GM18499 (cell line): ENCODE measurements at regions not wholly inside any gene's neighbourhood (a gene's known extent, or its start where the extent isn't known, plus 50 kb on each side); places are given as distances from the start of the nearest gene placed in this dataset.
"Not testable (repeated sequence)": the region's sequence is repeated elsewhere in the genome, so short reads cannot be mapped to it uniquely, and the experiment has no call there.

Experiments used
- ATAC-seq: cut with Tn5 transposase; IDR thresholded peaks from one replicate; pipeline ENCODE4 v1.9.1; 2021; ENCODE audit warnings: moderate number of reproducible peaks; ENCODE audit not compliant: insufficient read depth, unreplicated experiment

DNA sequence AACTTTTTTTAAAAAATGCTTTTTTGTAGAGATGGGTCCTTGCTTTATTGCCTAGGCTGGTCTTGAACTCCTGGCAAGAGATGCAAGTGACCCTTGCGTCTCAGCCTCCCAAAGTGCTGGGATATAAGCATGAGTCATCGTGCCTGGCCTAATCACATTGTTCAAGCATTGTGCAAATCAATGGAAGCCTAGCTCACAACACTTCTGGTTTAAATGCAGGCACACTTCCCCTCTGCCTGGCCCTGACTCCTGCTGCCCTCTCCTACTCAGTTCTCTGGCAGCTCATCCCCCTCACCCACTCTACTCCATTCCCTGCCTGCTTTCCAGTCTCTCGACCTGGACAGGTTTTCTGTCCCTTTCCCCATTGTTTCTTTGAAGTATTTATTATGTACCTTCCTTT, 288.1 kb upstream of the PLGLB1 start:
- not testable (repeated sequence) for ATAC-seq

DNA sequence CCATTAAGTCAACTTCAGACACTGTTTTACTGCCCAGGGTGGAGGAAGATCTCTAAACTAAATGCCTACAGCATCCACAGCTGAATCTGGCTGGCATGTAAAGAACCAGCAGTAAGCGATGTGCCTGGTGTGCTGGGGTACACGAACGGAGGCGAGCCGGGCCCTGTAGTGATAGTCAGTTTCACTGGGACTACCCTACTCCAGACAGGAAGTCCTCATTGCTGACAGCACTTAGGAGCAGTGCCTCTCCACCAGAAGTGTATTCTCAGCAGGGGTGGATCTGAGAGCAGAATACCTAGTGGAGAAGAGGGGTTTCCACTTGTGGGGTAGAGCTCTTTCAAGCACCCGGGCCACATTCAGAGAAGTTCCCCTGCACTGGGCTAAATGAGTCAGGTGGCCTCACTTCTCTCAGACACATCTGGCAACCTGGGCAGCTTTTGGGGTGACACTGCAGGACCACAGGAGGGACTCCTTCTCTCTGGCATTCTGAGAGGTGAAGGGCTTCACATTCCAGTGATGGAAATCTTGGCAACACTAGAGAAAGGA, 290.3 kb upstream of the PLGLB1 start:
- not testable (repeated sequence) for ATAC-seq

GRCh38 chr2:87314622-87315021, 293.0 kb upstream of the PLGLB1 start:
- ATAC-seq = not testable (repeated sequence)

DNA sequence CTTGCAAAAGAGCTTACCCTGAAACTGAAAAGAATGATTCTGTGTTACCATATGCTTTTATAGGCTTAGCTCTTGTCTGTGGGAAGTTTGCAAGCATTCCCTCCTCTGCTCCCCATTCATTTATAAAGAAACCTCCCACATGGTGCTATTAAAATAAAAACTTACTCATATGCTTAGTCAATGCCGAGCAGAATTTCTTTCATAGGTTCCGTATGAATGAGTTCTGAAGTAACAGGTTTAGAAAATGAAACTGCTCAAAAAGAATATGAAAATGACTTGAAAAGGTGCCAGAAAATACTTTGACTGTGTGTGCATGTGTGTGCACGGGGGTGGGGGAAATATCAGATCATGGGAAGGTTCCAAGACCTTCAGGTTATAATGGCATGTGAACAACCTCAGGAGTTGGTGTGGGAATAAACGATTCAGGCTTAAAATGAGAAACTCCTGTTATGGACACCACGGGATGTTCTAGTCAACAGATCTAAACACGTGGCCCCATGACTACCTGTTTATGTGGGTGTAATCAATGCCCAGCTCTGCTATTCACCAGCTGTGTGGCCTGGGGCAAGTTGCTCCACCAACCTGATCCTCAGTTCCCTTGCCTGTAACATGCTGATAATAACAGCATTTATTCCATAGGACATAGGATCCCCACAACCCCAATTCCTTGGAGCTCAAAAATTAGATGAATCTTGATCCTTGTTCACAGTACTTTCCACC, 293.7 kb upstream of the PLGLB1 start:
- ATAC-seq = peak; percentile 76

DNA sequence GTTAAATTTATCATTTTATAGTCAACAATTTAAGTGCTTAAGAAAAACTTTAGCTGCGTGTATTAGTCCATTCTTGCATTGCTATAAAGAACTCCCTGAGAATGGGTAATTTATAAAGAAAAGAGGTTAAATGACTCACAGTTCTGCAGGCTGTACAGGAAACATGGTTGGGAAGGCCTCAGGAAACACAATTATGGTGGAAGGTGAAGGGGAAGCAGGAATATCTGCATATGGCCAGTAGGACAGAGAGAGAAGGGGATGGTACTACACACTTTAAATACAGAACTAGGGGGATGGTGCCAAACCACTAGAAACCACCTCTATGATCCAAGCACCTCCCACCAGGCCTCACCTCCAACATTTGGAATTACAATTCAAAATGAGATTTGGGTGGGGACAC, 295.5 kb upstream of the PLGLB1 start:
- not testable (repeated sequence) for ATAC-seq

DNA sequence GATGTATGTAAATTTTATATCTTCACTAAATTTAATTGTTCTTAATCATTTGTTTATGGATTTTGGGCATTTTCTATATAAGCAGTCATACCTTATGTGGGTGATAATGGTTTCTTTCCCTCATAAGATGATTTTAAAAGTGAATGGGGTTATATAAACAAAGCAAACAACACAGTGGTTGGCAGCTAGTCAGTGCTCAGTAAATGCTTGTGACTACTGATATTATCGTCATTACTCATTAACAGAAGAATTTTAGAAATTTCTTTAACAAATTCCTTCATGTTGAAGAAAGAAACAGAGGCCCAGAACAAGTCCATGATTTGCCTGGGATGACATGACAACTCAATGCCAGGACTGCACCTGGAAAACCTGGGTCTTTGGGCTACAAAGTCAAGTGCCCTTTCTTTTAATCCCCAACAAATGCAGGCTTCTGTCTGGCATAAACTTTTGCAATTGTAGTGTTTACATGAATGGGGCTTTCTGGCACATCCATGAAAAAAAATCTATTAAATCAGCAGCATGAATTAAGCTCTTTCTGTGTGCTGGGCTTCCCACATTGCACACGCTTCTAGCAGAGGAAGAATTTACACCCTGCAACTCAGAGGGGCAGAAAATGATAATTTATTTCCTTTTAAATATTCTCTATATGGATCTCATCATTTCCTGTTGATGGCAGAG, 297.3 kb upstream of the PLGLB1 start:
- ATAC-seq = not testable (repeated sequence)

GRCh38 chr2:87319705-87320104, 298.1 kb upstream of the PLGLB1 start:
- ATAC-seq = not testable (repeated sequence)

DNA sequence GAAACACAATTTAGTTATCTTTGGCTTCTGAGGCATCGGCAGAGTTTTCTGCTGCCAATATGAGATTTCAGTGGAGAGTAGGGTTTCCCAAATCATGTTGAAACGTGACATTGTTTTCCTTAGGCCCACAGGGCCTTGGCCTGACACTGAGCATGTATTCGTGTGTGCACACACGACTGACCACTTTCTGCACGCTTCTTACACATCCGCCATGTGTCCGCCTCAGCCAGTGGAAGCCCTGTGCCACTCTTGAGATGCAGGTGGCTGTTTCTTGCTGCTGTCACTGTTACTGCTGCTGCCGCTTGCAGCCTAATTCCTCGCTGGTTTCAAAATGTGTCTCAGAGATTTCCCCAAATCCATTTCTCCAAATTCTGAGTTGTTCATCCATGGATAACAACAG, 299.6 kb upstream of the PLGLB1 start:
- not testable (repeated sequence) for ATAC-seq

- not testable (repeated sequence) for ATAC-seq
Measured at GRCh38 chr2:87324335-87325041, 302.8 kb upstream of the PLGLB1 start.

DNA sequence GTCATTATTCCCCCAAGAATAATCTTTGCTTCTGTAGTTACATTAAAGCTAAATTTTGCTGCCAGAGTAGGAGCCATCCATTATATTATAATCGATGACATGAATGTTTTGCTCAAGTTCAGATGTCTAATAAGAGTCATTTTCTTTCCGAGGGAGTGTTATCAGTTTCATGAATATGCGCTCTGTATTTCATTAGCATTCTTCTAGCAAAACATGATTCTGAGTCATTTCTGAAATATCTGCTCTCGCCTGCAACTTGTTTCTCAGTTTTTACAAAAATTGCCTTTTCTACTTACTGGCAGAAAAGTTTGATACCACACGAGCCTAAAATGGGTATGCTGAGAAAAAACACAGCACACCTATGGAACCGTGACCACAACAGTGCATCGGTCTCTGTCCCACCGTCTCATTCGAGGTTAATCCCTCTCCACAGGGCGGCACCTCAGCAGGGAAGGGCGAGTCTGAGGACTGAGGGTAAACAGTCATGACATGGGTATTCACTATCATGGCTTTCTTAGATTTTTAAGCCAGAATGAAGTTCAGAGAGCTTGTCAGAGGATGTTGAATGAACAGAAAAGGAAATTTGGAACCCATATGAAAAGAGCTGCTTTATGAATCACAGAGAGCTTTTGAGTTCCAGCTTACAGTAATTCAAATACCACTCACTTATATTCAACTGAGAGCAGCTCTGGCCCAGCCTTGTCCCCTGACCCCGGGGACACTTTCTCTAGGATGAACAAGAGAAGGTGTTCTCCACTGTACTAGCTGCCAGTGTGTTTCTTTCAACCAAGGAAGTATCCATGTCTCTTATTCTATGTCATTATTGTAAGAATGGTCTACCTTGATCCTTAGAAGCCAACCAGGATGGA, 303.6 kb upstream of the PLGLB1 start:
- not testable (repeated sequence) for ATAC-seq

GRCh38 chr2:87325911-87326294, 304.3 kb upstream of the PLGLB1 start:
- not testable (repeated sequence) for ATAC-seq

GRCh38 chr2:87326754-87327153, 305.1 kb upstream of the PLGLB1 start:
- not testable (repeated sequence) for ATAC-seq

DNA sequence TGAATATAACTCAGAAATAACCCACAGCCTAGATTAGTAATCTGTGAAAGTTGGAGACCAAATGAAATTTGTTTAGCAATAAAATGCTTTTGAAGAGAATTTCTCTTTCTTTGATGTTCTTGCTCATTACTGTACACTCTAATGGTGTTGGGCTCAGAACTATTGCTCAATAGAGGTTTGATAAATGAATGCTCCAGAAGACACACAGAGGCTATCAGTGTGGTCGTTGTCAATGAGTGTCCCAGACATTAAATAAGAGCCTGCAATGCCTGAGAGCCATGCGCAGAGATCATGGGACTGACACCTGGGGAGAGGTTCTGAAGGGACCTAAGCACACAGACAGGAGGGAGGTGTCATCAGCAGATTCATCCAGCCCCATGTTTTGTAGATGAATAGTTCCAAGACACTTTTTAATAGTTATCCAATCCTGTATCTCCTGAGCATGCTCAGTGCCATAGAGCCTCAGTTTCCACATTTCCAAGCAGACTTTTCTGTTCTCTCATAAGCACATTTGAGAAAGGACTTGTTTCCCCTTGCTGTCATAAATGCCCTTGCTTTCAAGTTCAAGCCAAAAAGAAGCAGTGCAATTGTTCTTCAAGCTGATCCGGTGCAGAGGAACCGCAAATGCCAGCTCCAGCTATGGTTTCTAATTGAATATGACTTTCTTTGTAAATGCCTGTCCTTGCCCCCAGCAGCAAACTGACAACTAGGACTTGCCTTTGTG, 306.2 kb upstream of the PLGLB1 start:
- not testable (repeated sequence) for ATAC-seq

DNA sequence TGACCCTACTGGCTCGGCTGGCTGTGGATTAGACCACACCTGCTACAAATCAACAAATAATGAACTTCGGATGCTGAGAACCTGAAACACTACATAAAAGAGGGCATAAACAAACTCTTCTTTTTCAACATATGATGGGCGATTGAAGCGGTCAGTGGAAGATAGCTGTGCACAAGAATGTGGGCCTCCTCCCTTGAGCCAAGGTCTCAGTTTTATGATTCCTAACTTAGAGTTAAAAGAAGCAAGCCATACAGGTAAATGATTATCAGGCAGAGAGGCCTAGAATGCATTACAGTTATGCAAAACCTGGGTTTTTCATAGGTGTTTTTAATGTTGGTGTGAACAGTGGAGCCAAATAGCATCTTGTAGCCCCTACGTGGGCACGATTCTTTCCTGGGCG, 307.9 kb upstream of the PLGLB1 start:
- ATAC-seq = not testable (repeated sequence)

GRCh38 chr2:87330486-87330885, 308.8 kb upstream of the PLGLB1 start:
- not testable (repeated sequence) for ATAC-seq

DNA sequence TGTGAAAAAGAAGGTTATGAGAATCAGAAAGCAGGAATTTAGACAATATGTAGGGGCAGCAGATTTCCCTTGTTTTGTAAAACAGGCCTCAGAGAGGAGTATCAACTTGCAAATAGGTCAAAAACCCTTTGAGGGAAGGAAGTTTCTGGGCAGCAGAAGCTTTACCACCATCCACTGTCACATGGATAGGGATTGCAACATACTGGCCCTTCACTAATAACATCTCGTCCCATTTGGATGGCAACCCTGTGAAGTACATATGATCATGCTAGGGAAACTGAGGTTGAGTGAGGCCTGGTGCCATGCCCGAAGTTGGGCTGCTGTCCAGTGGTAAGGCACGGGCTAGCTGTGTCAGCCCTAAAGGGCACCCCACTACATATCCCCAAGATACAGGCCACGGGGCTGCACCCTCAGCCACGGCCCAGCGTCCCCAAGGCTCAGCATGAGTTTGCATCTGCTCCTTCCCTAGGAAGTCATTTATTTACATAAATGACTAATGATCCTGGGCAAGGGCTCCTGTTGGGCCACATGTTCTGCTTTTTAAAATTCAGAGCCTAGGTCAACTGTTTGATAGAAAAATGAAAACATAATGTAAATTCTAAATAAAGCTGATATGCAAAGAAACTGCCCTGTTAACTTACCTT, 310.4 kb upstream of the PLGLB1 start:
- not testable (repeated sequence) for ATAC-seq

DNA sequence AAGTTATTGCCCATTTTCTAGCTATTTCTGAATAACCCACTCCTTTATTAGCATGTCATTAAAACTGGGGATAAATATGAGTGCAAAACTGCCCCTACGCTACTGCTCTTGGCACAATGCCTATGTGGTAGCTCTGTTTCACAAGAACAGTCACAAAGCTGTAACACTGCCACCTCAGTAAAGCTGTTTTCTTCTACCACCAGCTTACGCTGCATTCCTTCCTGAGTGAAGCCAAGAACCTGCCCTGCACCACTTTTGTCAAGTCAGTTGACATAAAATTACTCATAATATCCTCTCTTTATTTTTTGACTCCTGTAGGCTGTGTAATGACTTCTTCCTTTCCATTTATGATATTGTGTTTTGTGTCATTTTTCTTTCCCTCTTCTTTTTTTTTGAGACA, 313.2 kb upstream of the PLGLB1 start:
- ATAC-seq = not testable (repeated sequence)

- ATAC-seq = not testable (repeated sequence)
Measured at GRCh38 chr2:87338998-87339397, 317.4 kb upstream of the PLGLB1 start.

- ATAC-seq = not testable (repeated sequence)
Measured at GRCh38 chr2:87341601-87342014, 320.0 kb upstream of the PLGLB1 start.
